ENCODE measurements at regions not wholly inside any gene's neighbourhood (a gene's known extent, or its start where the extent isn't known, plus 50 kb on each side); places are given as distances from the start of the nearest gene placed in this dataset.

- in situ Hi-C loops (cut with MboI; ENCODE audit: low sequenced_read_pairs): no loop called here
- H3K4ac ChIP-seq (ENCODE audit: low read depth, low read length): no peak overlapping the region
- H4K8ac ChIP-seq (ENCODE audit: low read depth in 2 of 2, low read length in 2 of 2): no peak overlapping the region
- H2BK15ac ChIP-seq (ENCODE audit: low read depth, low read length): no peak overlapping the region
- TF ChIP-seq NFE2L2 (IDR thresholded peaks at IDR 0.05; ENCODE audit: low read depth, low read length) (no peak), CHD1 (IDR thresholded peaks at IDR 0.05; ENCODE audit: low read depth, low read length) (no peak), CTCF (conservative IDR thresholded peaks at IDR 0.05; ENCODE audit: low read depth, low read length) (no peak), RAD21 (IDR thresholded peaks at IDR 0.05; ENCODE audit: low read length) (no peak), SMC3 (IDR thresholded peaks at IDR 0.05; ENCODE audit: low read depth, low read length) (no peak), BHLHE40 (IDR thresholded peaks at IDR 0.05; ENCODE audit: low read depth, low read length) (no peak), MXI1 (IDR thresholded peaks at IDR 0.05; ENCODE audit: borderline replicate concordance, low read depth, low read length) (no peak), MAZ (IDR thresholded peaks at IDR 0.05; ENCODE audit: borderline replicate concordance, low read depth, low read length) (no peak), RFX5 (IDR thresholded peaks at IDR 0.05; ENCODE audit: low read depth, low read length) (no peak), ELK1 (IDR thresholded peaks at IDR 0.05; ENCODE audit: borderline replicate concordance, low read depth, low read length) (no peak)
- no peak overlapping the region for H2AK5ac ChIP-seq (ENCODE audit: low read depth, low read length)
- ChIA-PET CTCF (no interaction called here), POLR2A (ENCODE audit: unreplicated experiment) (no interaction called here)
- DNase-seq (no peak), ATAC-seq (ENCODE audit: low read depth) (no peak)
- H3K9ac ChIP-seq (ENCODE audit: low read depth, low read length): no peak overlapping the region
- H2AFZ ChIP-seq (replicated peaks; ENCODE audit: low read length, poor library complexity): no peak overlapping the region
- H3K4me2 ChIP-seq (ENCODE audit: low read depth, low read length): no peak overlapping the region
- H4K5ac ChIP-seq (ENCODE audit: low read depth, low read length): no peak overlapping the region
- no peak overlapping the region for H2BK20ac ChIP-seq (ENCODE audit: low read depth, low read length)
- BruUV-seq (replicated peaks): no TSS peak
- H4K20me1 ChIP-seq (ENCODE audit: insufficient read depth, low read length): no peaks in the 10 kb centered on the region
- intact Hi-C loops (cut with micrococcal nuclease): no loop called here
- H3K4me3 ChIP-seq (ENCODE audit: insufficient read depth, low read depth, low read length): no peak overlapping the region
- no peaks in the 10 kb centered on the region for H3K27me3 ChIP-seq (ENCODE audit: control insufficient read depth, insufficient read depth, low read length)
- H3K56ac ChIP-seq (ENCODE audit: extremely low read depth, insufficient read depth, low read length): no peak overlapping the region
- H4K91ac ChIP-seq (ENCODE audit: insufficient read depth, low read depth, low read length): no peak overlapping the region
- H3K14ac ChIP-seq (replicated peaks; ENCODE audit: low read depth, low read length): no peak overlapping the region
- no peak overlapping the region for H3K23ac ChIP-seq (ENCODE audit: low read depth, low read length)
- H3K27ac ChIP-seq (ENCODE audit: insufficient read depth, low read length): no peak overlapping the region
- no peaks in the 10 kb centered on the region for H3K4me1 ChIP-seq (ENCODE audit: control insufficient read depth, insufficient read depth, low read length)
- peaks cover 58% of the 10 kb centered on the region for H3K9me3 ChIP-seq (ENCODE audit: control insufficient read depth, insufficient read depth, low read length)
- no peaks in the 10 kb centered on the region for H3K9me1 ChIP-seq (ENCODE audit: insufficient read depth, low read length)
- H2BK120ac ChIP-seq (ENCODE audit: low read depth, low read length): no peak overlapping the region
- H2AK9ac ChIP-seq (replicated peaks; ENCODE audit: low read depth, low read length, poor library complexity): no peak overlapping the region
- dilution Hi-C loops (cut with HindIII; ENCODE audit: low sequenced_read_pairs, unreplicated experiment): no loop called here
- no peaks in the 10 kb centered on the region for H3K79me1 ChIP-seq (ENCODE audit: low read depth in 1 of 2, low read length in 2 of 2)
- 40% methylated on average over 2 of the region's 13 CpGs; no CpG with 5 or more reads in 1 of the 2 experiments for WGBS, 2 experiments (ENCODE audit: extremely low coverage in 2 of 2, insufficient read length in 1 of 2)
- no peak overlapping the region for H2BK5ac ChIP-seq (ENCODE audit: low read depth, low read length, poor library complexity, severe bottlenecking)
- H3K18ac ChIP-seq (ENCODE audit: low read depth, low read length): no peak overlapping the region
- H3K36me3 ChIP-seq (ENCODE audit: control insufficient read depth, insufficient read depth, low read length): no peaks in the 10 kb centered on the region
Measured at GRCh38 chr1:4511374-4511773, 143.0 kb upstream of the AJAP1 start.
